ENCODE measurements at regions not wholly inside any gene's neighbourhood (a gene's known extent, or its start where the extent isn't known, plus 50 kb on each side); places are given as distances from the start of the nearest gene placed in this dataset.

DNA sequence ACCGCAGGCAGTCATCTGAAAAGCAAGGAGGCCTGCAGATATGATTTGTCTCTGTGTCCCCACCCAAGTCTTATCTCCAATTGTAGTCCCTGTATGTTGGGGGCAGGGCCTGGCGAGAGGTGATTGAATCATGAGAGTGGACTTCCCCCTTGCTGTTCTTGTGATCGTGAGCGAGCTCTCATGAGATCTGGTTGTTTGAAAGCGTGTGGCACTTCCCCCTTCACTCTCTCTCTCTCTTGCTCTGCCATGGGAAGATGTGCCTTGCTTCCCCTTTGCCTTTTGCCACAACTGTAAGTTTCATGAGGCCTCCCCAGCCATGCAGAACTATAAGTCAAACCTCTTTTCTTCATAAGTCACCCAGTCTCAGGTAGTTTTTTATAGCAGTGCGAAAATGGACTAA lies 83.3 kb downstream of the TMCO5A start:
- no peaks in the 10 kb centered on the region for H3K9me3 ChIP-seq (ENCODE audit: insufficient read depth in 2 of 2, low read depth in 1 of 2, low read length in 1 of 2)
- CTCF ChIA-PET (ENCODE audit: partially characterized antibody), result interaction anchor here (1.0 kb wide), 1 partner anchor 338 kb away, joined by 3 read pairs; no protein-coding TSS in a partner anchor
- no peak overlapping the region for H3K23ac ChIP-seq (ENCODE audit: insufficient read length)
- POLR2A ChIA-PET (ENCODE audit: partially characterized antibody), result no interaction called here
- H3K27me3 ChIP-seq (replicated peaks in 1 of 4; ENCODE audit: control insufficient read depth in 3 of 4, extremely low read depth in 1 of 4, insufficient read depth in 3 of 4, low read length in 3 of 4), result no peaks in the 10 kb centered on the region
- H3K79me2 ChIP-seq (ENCODE audit: control insufficient read depth in 1 of 2, insufficient read depth in 2 of 2, low read length in 2 of 2), result no peaks in the 10 kb centered on the region
- H3K56ac ChIP-seq (replicated peaks; ENCODE audit: insufficient read length, low read depth, low read length), result no peak overlapping the region
- no peak overlapping the region for H3K4me3 ChIP-seq (ENCODE audit: extremely low read depth in 1 of 4, insufficient read depth in 2 of 4, low read depth in 3 of 4, low read length in 4 of 4)
- H4K20me1 ChIP-seq (replicated peaks in 1 of 2; ENCODE audit: control insufficient read depth in 1 of 2, insufficient read depth in 2 of 2, low read length in 2 of 2), result no peaks in the 10 kb centered on the region
- 92% methylated on average over 6 of the region's 6 CpGs; no CpG with 5 or more reads in 1 of the 2 experiments for WGBS, 2 experiments (ENCODE audit: extremely low coverage in 1 of 2, insufficient coverage in 1 of 2, insufficient read length in 1 of 2, insufficient replicate concordance in 2 of 2, low coverage in 1 of 2, low lambda C conversion rate in 2 of 2, missing lambda C conversion rate in 1 of 2)
- H3K4ac ChIP-seq (replicated peaks; ENCODE audit: insufficient read length, low read depth, low read length), result no peak overlapping the region
- H3K18ac ChIP-seq (ENCODE audit: extremely low read depth, low read length), result no peak overlapping the region
- H3K9ac ChIP-seq (replicated peaks in 1 of 4; ENCODE audit: extremely low read depth in 1 of 4, low read depth in 3 of 4, low read length in 3 of 4), result no peak overlapping the region
- no peak overlapping the region for H4K91ac ChIP-seq (replicated peaks; ENCODE audit: insufficient read length, low read length)
- no peak overlapping the region for H2BK120ac ChIP-seq (replicated peaks; ENCODE audit: low read depth, low read length)
- no peak overlapping the region for H2BK20ac ChIP-seq (ENCODE audit: low read length)
- no peak overlapping the region for H3K14ac ChIP-seq (ENCODE audit: insufficient read length)
- no peaks in the 10 kb centered on the region for H3K4me1 ChIP-seq (replicated peaks in 1 of 4; ENCODE audit: control insufficient read depth in 3 of 4, insufficient read depth in 4 of 4, low read length in 3 of 4)
- H3K36me3 ChIP-seq (ENCODE audit: control insufficient read depth in 2 of 4, insufficient read depth in 4 of 4, low read length in 3 of 4), result no peaks in the 10 kb centered on the region
- H3K27ac ChIP-seq (ENCODE audit: low read depth, low read length), result no peak overlapping the region
- no peak overlapping the region for H2BK15ac ChIP-seq (ENCODE audit: low read length)
- no peak overlapping the region for H4K8ac ChIP-seq (ENCODE audit: extremely low read depth, insufficient read depth, low read length)
- no peak overlapping the region for H2BK5ac ChIP-seq (ENCODE audit: low read depth, low read length)
- H2AFZ ChIP-seq (ENCODE audit: low read length), result peak overlapping the region; percentile 73; the same call in 1 of the 2 replicates
- H2BK12ac ChIP-seq (ENCODE audit: low read depth, low read length), result no peak overlapping the region
- FAIRE-seq (no peak), DNase-seq (ENCODE audit: low read depth in 1 of 2, low spot score in 2 of 2) (no peak)
- H3K79me1 ChIP-seq (ENCODE audit: low read depth, low read length), result no peaks in the 10 kb centered on the region
- no peak overlapping the region for H4K5ac ChIP-seq (ENCODE audit: insufficient read length, low read depth, low read length)
- H3K4me2 ChIP-seq (ENCODE audit: insufficient read depth in 1 of 2, low read depth in 2 of 2, low read length in 2 of 2), result no peak overlapping the region
- TF ChIP-seq BRCA1 (IDR thresholded peaks at IDR 0.05; ENCODE audit: low read depth, low read length) (no peak), CTBP2 (IDR thresholded peaks at IDR 0.05; ENCODE audit: borderline replicate concordance, insufficient read depth, insufficient read length, low read length) (no peak), SIRT6 (IDR thresholded peaks at IDR 0.05; ENCODE audit: low read length) (no peak), RBBP5 (IDR thresholded peaks at IDR 0.05; ENCODE audit: borderline replicate concordance, low read depth, low read length) (no peak), CREB1 (IDR thresholded peaks at IDR 0.05) (no peak), SIX5 (IDR thresholded peaks at IDR 0.05; ENCODE audit: low read depth, low read length) (no peak), HDAC6 (IDR thresholded peaks at IDR 0.05; ENCODE audit: low read depth, low read length) (no peak), CBX5 (IDR thresholded peaks at IDR 0.05; ENCODE audit: low read depth, low read length) (no peak), BACH1 (IDR thresholded peaks at IDR 0.05; ENCODE audit: low read length) (no peak), EGR1 (IDR thresholded peaks at IDR 0.05; ENCODE audit: borderline replicate concordance, low read depth, low read length) (no peak)
- no peaks in the 10 kb centered on the region for H3K23me2 ChIP-seq (ENCODE audit: low read depth, low read length)
- H2AK5ac ChIP-seq (ENCODE audit: low read depth, low read length), result no peak overlapping the region
